Loucy (cell line): ENCODE measurements at regions not wholly inside any gene's neighbourhood (a gene's known extent, or its start where the extent isn't known, plus 50 kb on each side); places are given as distances from the start of the nearest gene placed in this dataset.

Source experiments
- H2AFZ ChIP-seq: fragments of 200-600 bp; sonication (generic); 2 replicates; pipeline ENCODE4 v1.6.0; 2016; ENCODE audit warnings: antibody characterized with exemption, mild to moderate bottlenecking, low read length, moderate library complexity
- H3F3A ChIP-seq: fragments of 200-600 bp; 2 replicates; pipeline ENCODE4 v1.6.0; 2016; ENCODE audit warnings: antibody characterized with exemption, low read depth, mild to moderate bottlenecking
- H3K27me3 ChIP-seq: fragments of 200-600 bp; sonication (generic); 2 replicates; pipeline ENCODE4 v1.6.1; 2014; ENCODE audit warnings: low read length, mild to moderate bottlenecking; ENCODE audit not compliant: insufficient read depth, poor library complexity, severe bottlenecking
- H3K36me3 ChIP-seq: fragments of 200-600 bp; sonication (generic); 2 replicates; pipeline ENCODE4 v1.6.1; 2016; ENCODE audit warnings: low read length; ENCODE audit not compliant: insufficient read depth
- H3K4me1 ChIP-seq: fragments of 200-600 bp; sonication (generic); 2 replicates; pipeline ENCODE4 v1.5.1; 2014; ENCODE audit warnings: low read length, mild to moderate bottlenecking; ENCODE audit not compliant: insufficient read depth, poor library complexity, severe bottlenecking
- H3K4me2 ChIP-seq: fragments of 200-600 bp; sonication (generic); 2 replicates; pipeline ENCODE4 v1.6.0; 2014; ENCODE audit warnings: antibody characterized with exemption, low read length, low read depth, mild to moderate bottlenecking; ENCODE audit not compliant: poor library complexity, severe bottlenecking
- H3K4me3 ChIP-seq: fragments of 200-600 bp; sonication (generic); 2 replicates; pipeline ENCODE4 v1.5.1; 2014; ENCODE audit warnings: low read length, mild to moderate bottlenecking, mixed read lengths; ENCODE audit not compliant: poor library complexity, severe bottlenecking
- H3K79me2 ChIP-seq: fragments of 200-600 bp; sonication (generic); 2 replicates; pipeline ENCODE4 v1.6.1; 2014; ENCODE audit warnings: low read length; ENCODE audit not compliant: insufficient read depth
- H3K9ac ChIP-seq: fragments of 200-600 bp; sonication (generic); 2 replicates; pipeline ENCODE4 v1.6.0; 2014; ENCODE audit warnings: mild to moderate bottlenecking, low read depth, low read length, moderate library complexity; ENCODE audit not compliant: poor library complexity, severe bottlenecking
- H3K9me2 ChIP-seq: fragments of 200-600 bp; sonication (generic); replicated peaks from 2 replicates; pipeline ENCODE4 v1.6.1; 2016; ENCODE audit warnings: low read depth, low read length, mixed read lengths
- H3K9me3 ChIP-seq: fragments of 200-600 bp; sonication (generic); 2 replicates; pipeline ENCODE4 v1.6.1; 2014; ENCODE audit warnings: mild to moderate bottlenecking, antibody characterized with exemption, low read length, low read depth; ENCODE audit not compliant: insufficient read depth
- H4K20me1 ChIP-seq: fragments of 200-600 bp; sonication (generic); 2 replicates; pipeline ENCODE4 v1.6.0; 2014; ENCODE audit warnings: antibody characterized with exemption, low read length, mild to moderate bottlenecking; ENCODE audit not compliant: insufficient read depth, poor library complexity, severe bottlenecking
- CTCF ChIP-seq: fragments of 200-600 bp; sonication (generic); conservative IDR thresholded peaks from 2 replicates; pipeline ENCODE4 v1.5.1; 2014; ENCODE audit warnings: mild to moderate bottlenecking, antibody characterized with exemption, low read length
- EZH2phosphoT487 ChIP-seq: fragments of 200-600 bp; IDR thresholded peaks from 2 replicates; pipeline ENCODE4 v1.6.1; 2018; ENCODE audit warnings: antibody characterized with exemption, mild to moderate bottlenecking, moderate library complexity, borderline replicate concordance

GRCh38 chr7:124456286-124456685, 309.3 kb downstream of the GPR37 start:
- no peaks in the 10 kb centered on the region for H3K9me3 ChIP-seq
- no peak overlapping the region for H3K9ac ChIP-seq
- no peaks in the 10 kb centered on the region for H3K9me2 ChIP-seq
- H2AFZ ChIP-seq = no peak overlapping the region
- no peak overlapping the region for H3K4me3 ChIP-seq
- H3F3A ChIP-seq = no peaks in the 10 kb centered on the region
- H3K4me2 ChIP-seq = no peak overlapping the region
- no peak for TF ChIP-seq CTCF
- TF ChIP-seq EZH2phosphoT487 = no peak
- H3K4me1 ChIP-seq = no peaks in the 10 kb centered on the region
- H3K27me3 ChIP-seq = no peaks in the 10 kb centered on the region
- no peaks in the 10 kb centered on the region for H4K20me1 ChIP-seq
- no peaks in the 10 kb centered on the region for H3K36me3 ChIP-seq
- no peaks in the 10 kb centered on the region for H3K79me2 ChIP-seq

- Histone ChIP-seq H3K9me3 (no peaks in the 10 kb centered on the region), H3K4me3 (no peak overlapping the region), H4K20me1 (no peaks in the 10 kb centered on the region), H3F3A (no peaks in the 10 kb centered on the region), H3K79me2 (no peaks in the 10 kb centered on the region), H2AFZ (no peak overlapping the region), H3K27me3 (no peaks in the 10 kb centered on the region), H3K4me1 (no peaks in the 10 kb centered on the region), H3K4me2 (no peak overlapping the region), H3K9ac (no peak overlapping the region), H3K9me2 (no peaks in the 10 kb centered on the region), H3K36me3 (no peaks in the 10 kb centered on the region)
- TF ChIP-seq CTCF (no peak), EZH2phosphoT487 (no peak)
These were observed 313.4 kb downstream of the GPR37 start for GRCh38 chr7:124452186-124452585.

GRCh38 chr7:124449896-124450295, 315.7 kb downstream of the GPR37 start:
- no peaks in the 10 kb centered on the region for H3K9me2 ChIP-seq
- no peak for TF ChIP-seq EZH2phosphoT487
- no peak for TF ChIP-seq CTCF
- no peaks in the 10 kb centered on the region for H3K79me2 ChIP-seq
- H2AFZ ChIP-seq = no peak overlapping the region
- H3K4me1 ChIP-seq = no peaks in the 10 kb centered on the region
- no peaks in the 10 kb centered on the region for H3K9me3 ChIP-seq
- no peaks in the 10 kb centered on the region for H3K27me3 ChIP-seq
- H3F3A ChIP-seq = no peaks in the 10 kb centered on the region
- no peaks in the 10 kb centered on the region for H4K20me1 ChIP-seq
- H3K36me3 ChIP-seq = no peaks in the 10 kb centered on the region
- no peak overlapping the region for H3K9ac ChIP-seq
- H3K4me2 ChIP-seq = no peak overlapping the region
- H3K4me3 ChIP-seq = no peak overlapping the region
